NCI-H187 treated with DMSO at 0.1 percent for 48 hours (cell line): ENCODE measurements at regions not wholly inside any gene's neighbourhood (a gene's known extent, or its start where the extent isn't known, plus 50 kb on each side); places are given as distances from the start of the nearest gene placed in this dataset.

Experiments
- DNase-seq: peaks from one replicate; lab custom pipeline; 2025; lab: John Stamatoyannopoulos, UW

DNA sequence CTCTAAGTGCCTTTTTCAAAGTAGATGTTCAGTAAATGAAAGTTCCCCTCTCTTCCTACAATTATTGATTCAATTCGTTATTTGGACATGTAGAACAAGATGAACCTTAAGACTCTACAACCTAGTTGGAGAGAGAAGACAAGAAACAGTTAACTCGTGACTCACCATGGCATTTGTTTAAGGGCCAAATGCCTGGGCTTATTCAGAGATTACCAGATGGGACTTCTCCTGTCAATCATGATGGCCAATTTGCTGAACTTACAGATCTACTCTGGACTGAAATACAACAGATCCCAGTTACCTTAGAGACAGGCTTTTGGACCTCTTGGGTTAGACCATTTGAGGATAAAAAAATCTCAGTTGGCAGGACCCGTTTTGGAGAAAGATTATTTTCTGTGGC is 93.5 kb downstream of the C1orf94 start:
- DNase-seq, result no peak

DNA sequence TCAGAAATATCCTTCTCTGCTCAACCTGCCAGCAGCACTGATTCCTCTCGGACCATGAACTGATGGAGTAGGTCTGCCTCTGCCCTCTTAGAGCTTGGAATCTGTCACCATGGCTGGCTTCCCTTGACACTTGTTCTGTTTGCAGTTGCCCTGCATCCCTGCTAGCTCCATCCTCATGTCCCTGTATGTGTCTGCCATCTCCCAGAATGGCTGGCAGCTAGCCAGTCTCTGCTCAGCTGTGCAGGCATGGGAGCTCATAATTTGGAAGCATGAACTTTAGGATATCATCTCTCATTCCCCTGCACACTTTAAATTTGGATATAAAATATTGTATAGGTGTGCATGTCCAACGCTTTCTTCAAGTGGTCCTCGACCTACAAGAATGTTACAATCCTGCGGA is 95.4 kb downstream of the C1orf94 start:
- no peak for DNase-seq

DNA sequence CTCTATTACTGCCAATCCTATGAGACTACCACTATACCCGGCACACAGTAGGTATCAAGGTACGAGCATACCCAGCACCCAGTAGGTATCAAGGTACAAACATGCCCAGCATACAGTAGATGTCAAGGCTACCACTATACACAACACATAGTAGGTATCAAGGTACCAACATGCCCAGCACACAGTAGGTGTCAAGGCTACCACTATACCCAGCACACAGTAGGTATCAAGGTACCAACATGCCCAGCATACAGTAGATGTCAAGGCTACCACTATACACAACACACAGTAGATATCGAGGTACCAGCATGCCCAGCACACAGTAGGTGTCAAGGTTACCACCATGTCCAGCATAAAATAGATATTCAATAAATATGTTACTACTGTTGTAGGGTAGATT is 98.4 kb downstream of the C1orf94 start:
- no peak for DNase-seq

DNA sequence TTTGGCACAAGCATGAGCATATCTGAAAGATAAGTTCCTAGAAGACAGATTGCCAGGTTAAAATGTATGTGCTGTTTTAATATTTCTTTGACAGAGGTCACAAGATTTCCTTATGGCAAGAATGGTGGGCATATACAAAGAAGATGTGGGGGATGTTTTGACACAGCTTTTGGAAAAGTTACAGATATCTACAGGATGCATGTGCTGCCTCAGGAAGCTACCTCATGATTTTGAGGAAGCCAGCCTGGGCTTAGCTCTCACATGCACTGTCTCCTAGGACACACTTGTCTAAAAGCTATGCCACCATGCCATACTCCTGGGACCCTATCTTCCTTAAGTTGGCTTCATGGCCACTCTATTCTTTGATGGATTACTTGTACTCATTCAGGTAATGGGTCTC is 99.9 kb downstream of the C1orf94 start:
- no peak for DNase-seq

DNA sequence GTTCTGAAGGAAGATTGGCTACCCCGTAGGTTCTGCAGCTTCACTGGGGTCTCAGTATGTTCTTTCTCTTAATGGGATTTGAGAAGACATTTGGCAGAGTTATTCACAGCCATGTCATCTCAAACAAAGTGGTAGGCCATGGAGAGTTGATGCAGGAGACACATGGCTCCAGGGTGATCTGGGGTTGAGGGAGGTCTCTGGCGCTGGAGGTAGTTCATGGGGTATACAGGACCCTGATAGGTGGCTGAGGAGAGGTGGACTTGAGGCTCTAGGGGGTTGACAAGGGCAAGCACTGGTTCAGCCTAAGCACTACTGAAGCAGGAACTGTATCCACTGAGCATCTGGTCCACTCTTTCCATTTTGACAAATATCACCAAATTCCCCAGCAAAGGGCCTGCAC is 100.4 kb downstream of the C1orf94 start:
- DNase-seq, result no peak

DNA sequence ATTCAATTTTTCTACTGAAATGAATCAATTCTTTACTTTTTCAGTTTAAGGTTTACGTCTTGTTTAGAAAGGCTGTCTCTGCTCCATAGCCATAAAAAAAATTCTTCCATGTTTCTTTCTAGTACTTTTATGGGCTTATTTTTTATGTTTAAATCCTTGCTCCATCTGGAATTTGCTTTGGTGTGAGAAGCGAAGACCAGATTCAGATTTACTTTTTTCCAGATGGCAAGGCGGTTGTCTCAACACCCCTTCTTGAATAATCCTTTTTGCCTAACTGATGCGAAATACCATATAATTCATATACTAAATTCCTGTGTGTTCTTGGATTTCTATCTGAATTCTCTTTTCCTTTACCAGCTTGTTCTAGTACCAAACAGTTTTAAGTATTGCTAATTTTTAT is 101.5 kb downstream of the C1orf94 start:
- no peak for DNase-seq

DNA sequence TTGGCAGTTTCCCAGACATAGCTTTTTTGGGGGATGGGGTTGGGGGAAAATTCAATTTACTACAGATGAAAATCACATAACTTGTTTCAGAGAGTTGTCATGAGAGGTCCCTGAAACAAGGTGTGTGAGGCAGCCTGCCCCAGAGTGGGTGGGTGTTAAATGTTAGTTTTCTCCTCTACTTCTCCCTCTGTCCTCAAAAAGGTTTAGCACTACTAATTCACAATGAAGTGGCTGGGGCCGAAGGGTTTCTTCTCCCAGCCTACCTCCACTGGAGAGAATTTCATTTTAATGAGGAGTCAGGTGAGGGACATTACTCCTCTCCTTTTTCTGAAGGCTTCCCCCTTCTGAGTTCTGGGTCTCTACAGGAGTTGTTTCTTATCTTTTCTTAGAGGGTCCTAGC is 103.3 kb downstream of the C1orf94 start:
- DNase-seq, result no peak

DNA sequence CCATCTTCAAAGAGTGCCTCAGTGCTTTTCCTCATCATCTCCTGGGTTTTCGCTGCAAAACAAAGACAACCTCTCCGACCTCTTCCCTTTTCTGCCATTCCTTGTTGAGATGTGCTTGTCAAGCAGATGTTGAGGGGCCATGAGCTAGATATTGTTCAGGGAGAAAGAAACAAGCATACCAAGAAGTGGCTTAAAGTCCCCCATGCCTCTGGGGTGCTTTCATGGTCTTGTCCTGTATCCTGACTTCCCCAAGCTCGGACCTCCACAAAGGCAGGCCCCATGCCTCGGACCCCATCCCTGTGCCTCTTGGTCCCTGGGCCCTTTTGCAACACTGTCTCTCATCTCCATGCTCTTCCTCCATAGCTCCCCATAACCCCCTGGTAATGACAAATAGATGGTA is 103.8 kb downstream of the C1orf94 start:
- DNase-seq, result no peak

DNA sequence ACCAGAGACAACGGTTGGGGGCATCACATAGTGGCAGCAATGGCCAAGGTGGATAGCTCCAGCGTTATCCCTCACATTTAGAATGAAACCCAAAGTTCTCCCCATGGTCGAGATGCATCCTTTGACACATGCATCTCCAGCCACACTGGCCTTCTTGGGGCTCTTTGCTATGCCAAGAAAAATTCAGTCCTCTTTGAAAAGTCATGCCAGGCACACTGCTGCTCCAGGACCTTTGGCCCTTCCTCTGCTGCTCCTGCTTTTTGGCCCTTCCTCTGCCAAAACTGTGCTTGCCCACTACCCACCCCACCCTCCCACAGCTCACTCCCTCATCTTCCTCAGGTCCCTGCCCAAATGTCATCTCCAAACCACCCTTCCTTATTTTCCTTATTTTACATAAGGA is 106.4 kb downstream of the C1orf94 start:
- no peak for DNase-seq

DNA sequence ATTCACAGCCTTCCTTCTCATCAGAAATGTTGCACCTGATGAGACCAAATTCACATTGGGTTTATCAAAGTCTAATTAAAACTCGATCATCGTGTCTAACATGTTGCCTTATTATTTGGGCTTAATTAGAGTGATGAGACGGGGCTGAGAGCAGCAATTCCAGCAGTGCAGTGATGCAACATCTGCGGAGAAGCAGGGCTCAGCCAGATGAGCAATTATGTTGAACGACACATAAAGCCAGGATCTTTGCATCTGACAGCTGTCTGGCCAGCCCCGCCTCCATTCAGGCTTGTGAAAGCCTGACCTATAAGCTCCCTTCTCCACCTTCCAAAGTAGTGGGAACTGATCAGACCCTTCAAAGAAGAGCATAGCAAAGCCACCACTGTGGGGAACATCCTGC is 109.8 kb downstream of the C1orf94 start:
- DNase-seq, result no peak

DNA sequence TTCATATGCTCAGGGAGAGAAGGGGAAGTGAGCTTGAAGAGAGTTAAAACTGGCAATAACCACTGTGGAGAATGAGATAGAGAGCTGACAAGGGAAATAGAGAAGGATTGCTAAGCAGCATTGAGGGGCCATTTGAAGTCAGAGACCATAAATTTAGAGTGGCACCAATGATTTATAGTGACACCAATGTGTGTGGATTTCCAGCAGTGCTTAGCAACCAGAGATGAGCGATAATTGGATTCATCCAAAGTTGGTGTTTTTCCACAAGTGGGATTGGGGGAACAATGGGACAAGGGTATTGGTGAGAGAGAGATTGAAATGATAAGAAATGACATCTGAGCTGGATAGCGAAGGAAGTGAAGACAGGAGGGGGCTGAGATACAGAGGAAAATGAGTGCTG is 114.1 kb downstream of the C1orf94 start:
- peak; percentile 15 for DNase-seq

DNA sequence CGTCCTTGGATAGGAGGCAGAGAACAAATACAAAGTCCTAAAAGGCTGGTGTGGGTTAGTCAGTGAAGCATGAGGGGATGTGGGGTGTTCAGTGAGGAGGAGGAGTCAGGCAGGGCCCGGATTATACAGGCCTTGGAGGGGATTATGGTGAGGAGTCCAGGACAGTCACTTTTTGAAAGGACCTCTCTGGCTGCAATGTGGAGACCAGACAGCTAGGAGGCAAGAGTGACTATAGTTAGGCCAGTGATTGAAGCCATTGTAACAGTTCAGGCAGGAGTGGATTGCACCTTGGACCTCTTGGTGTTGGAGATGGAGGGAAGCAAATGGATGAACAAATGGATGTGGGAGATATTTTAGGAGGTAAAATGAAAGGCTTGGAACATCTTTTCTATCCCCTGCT is 115.8 kb downstream of the C1orf94 start:
- DNase-seq, result no peak

DNA sequence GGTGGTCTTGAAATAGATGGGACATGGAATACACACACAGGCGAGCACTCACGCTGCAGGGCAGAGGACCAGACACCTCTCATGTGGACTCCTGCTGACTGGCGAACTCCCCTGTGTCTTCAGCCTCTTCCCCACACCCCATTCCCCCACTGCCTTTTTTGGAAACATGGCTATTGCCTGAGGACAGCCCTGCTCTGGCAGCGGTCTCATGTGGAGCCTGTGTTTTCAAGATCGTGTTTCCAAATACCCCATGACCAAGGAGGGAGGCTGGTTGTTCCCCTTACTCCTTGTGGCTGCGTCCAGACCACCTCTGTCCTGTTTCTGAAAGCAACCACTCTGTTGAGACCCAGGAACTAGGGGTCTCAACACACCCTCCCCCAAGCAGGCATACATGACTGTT is 119.4 kb downstream of the C1orf94 start:
- no peak for DNase-seq

DNA sequence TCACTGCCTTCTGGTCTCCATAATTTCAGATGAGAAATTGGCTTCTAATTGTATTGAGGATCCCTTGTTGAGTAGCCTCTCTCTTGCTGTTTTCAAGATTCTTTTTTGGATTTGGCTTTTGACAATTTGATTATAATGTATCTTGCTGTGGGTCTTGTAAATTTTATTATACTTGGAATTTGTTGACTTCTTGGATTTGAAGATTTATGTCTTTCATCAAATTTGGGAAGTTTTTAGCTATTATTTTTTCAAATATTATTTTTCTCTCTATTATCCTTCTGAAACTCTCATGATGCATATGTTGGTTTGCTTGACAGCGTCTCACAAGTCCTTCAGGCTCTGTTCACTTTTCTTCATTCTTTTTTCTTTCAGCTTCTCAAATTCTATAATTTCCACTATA is 126.1 kb downstream of the C1orf94 start:
- no peak for DNase-seq

DNA sequence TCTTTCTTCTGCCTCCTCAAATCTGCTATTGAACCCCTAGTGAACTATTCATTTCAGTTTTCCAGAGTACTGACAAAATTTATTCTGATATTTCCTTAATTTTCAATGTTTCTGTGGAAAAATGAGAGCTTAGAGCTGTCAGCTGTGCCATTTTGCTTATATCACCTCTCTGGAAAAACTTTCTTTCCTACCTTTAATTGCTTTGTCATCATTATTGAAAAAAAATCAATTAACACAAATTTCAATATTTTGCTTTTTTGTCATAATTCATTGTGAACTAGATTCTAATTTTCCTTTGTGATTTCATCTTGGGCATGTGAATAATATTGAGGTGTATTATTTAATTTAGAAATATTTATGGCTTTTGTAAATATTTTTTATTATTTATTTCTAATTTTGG is 126.5 kb downstream of the C1orf94 start:
- no peak for DNase-seq

DNA sequence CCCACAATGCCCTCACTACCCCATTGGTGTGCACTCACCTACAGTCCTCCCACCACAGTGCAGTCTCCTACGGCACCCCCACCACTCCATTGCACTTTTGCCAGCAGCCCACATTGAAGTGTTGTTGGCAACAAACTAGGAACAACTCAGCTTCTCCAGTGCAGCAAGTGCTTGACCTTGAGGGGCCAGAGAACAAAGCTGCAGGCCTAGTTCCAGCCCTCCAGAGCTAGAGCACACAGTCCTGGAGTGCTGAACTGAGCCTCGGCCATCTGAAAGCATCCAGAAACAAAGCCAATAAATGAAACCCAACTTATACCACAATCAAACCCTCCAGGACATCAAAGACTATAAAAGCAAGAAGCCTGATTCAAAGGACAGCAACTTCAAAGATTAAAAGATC is 129.9 kb downstream of the C1orf94 start:
- no peak for DNase-seq

DNA sequence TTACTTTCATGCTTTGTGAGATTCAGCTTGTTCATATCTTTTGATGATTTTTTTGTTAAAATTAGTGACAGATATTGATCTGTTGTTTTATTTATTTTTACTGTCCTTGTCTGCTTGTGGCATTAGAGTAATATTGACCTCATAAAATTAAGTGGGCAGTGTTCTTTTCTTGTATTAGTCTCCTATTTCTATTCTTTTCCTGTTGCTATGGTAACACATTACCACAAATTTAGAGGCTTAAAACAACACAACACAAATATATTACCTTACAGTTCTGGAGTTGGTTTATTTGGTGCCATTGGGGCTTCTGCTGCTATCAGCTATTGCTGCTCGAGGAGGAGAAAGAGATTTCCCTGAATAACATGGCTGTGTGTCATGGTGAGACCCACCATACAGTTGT is 135.7 kb downstream of the C1orf94 start:
- DNase-seq, result no peak

DNA sequence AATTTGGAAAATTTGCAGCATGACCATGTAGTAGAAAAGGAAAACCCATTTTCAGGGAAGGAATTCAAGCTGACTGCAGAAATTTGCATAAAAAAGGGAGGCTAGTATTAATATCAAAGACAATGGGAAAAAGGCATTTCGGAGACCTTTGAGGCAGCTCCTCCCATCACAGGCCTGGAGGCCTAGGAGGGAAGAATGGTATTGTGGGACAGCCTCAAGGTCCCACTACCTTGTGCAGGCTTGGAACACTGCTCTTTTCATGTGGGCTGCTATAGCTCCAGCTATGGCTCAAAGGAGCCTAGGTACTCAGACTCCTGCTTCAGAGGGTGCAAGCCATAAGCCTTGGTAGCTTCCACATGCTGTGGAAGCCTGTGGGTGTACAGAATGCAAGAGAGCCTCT is 139.3 kb downstream of the C1orf94 start:
- no peak for DNase-seq

DNA sequence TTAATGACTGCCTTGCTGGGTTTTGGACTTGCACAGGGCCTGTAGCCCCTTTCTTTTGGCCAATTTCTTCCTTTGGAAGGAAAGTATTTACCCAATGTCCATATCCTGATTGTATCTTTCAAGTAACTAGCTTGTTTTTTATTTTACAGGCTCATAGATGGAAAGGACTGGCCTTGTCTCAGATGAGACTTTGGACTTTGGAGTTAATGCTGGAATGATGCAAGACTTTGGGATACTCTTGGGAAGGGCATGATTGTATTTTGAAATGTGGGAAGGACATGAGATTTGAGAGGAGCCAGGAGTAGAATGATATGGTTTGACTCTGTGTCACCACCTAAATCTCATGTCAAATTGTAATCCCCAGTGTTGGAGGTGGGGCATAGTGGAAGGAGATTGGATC is 140.1 kb downstream of the C1orf94 start:
- no peak for DNase-seq

DNA sequence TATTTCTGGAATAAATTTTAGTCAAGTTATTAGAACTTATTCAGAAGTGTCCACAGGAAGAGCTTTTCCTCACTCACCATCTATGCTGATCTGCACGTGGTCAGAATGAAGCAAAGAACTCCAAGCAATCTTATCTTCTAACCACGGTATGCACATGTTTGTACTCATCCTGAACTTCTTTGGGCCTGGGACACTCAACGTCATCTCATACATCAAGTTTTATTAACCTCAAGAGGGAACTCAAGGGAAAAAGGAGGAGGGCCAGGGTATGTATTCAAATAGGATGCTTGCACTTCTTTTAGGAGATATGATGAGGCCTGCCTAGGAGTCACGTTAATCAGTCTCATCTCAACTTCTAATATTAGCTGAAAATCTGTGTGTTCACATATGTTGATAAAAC is 142.5 kb downstream of the C1orf94 start:
- DNase-seq, result no peak

DNA sequence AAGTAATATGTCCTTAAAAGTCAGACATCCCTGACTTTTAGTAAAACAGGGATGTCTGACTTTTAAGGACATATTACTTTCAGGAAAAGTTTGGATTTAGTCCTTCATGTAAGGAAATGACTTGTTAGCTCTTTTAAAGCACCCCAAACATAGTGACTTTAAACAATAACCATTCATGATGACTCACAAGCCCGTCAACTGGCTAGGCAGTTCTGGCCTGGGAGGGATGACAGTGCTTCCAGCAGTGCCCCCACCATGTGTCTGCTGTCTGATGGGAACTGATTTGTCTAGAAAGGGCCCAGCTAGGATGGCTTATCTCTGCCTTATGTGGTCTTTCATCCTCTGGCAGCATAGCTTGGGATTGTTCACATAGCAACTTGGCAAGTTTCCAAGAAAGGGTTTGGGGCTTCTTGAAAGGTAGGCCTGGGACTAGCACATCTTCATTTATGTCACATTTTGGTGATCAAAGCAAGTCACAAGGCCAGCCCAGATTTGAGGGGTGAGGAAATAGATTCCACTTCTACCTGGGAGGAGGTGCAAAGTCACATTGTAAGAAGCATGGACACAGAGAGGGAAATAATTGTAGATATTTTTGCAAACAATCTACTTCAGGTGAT is 143.5 kb downstream of the C1orf94 start:
- no peak for DNase-seq

DNA sequence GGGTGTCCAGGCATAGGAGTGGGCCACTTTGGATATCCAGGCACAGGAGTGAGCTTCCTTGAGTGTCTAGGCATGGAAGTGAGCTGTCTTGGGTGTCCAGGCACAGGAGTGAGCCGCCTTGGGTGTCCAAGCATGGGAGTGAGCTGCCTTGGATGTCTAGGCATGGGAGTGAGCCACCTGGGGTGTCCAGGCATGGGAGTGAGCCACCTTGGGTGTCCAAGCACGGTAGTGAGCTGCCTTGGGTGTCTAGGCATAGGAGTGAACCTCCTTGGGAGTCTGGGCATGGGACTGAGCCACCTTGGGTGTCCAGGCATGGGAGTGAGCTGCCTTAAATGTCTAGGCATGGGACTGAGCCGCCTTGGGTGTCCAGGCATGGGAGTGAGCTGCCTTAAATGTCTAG is 146.3 kb downstream of the C1orf94 start:
- no peak for DNase-seq

DNA sequence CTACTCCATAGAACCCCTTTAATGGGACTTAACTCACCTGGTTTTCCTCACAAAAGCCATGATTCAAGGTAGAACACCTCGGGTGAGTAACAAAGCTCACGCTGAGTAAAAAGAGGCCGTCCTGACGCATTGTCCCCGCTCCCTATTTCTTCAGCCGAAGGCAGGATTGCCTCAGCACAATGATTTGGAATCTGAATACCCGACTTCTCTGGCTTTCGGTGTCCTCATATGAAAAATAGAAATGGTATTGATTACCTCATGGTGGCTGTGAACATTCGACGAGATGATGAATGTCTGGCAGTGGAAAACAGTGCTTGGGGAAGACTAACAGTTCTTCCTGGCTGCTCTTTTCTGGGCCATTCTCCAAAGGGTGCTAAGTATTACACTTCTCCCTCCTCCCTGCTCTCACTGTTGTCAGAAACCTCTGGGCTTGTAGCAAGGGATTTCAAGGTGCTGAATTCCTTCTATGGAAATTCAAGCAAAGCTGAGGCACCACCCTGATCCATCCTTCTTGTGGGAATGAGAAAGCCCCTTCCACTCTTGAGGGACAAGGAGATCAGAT is 148.3 kb downstream of the C1orf94 start:
- no peak for DNase-seq

DNA sequence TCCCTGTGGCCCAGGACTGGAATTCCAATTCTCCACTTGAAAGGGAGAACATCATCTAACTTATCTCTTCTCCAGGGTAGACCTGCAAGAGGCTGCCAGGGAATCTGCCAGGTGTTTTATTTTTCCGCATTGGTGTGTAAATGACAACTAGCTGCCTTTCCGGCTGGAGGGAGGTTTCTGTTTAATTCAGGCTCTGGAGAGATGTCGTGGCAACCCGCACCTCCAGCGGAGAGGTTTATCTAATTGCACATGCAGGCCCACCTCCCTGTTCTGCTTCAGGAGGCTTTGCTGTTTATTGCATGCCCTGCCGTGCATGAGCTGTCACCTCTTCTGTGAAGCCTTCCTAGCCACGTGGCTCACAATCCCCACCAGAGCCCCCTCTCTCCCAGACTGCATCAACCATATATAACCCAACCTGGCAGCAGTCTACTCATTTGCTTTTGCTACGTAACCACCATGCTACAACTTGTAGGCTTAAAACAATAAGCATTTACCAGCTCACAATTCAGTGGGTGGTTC is 151.6 kb downstream of the C1orf94 start:
- DNase-seq, result no peak
